ENCODE measurements at regions not wholly inside any gene's neighbourhood (a gene's known extent, or its start where the extent isn't known, plus 50 kb on each side); places are given as distances from the start of the nearest gene placed in this dataset.

- H3K4me3 Mint-ChIP-seq = no peak overlapping the region
- H3K27me3 Mint-ChIP-seq = no peaks in the 10 kb centered on the region
- CTCF ChIA-PET = interaction anchor here (0.6 to 1.8 kb wide), 5 partner anchors 15 to 418 kb away, joined by 3 to 6 read pairs (median 4); no protein-coding TSS in a partner anchor
- DNase-seq (no peak), ATAC-seq (ENCODE audit: low read depth) (no peak)
- TF ChIP-seq, protein P1, sequence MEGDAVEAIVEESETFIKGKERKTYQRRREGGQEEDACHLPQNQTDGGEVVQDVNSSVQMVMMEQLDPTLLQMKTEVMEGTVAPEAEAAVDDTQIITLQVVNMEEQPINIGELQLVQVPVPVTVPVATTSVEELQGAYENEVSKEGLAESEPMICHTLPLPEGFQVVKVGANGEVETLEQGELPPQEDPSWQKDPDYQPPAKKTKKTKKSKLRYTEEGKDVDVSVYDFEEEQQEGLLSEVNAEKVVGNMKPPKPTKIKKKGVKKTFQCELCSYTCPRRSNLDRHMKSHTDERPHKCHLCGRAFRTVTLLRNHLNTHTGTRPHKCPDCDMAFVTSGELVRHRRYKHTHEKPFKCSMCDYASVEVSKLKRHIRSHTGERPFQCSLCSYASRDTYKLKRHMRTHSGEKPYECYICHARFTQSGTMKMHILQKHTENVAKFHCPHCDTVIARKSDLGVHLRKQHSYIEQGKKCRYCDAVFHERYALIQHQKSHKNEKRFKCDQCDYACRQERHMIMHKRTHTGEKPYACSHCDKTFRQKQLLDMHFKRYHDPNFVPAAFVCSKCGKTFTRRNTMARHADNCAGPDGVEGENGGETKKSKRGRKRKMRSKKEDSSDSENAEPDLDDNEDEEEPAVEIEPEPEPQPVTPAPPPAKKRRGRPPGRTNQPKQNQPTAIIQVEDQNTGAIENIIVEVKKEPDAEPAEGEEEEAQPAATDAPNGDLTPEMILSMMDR (IDR thresholded peaks at IDR 0.05) = no peak
- POLR2A ChIA-PET = no interaction called here
- peaks cover 5% of the 10 kb centered on the region for H3K4me1 Mint-ChIP-seq
- no peaks in the 10 kb centered on the region for H3K36me3 Mint-ChIP-seq (ENCODE audit: low read depth)
- H3K9me3 Mint-ChIP-seq = no peaks in the 10 kb centered on the region
- intact Hi-C loops (cut with micrococcal nuclease) = no loop called here
- H3K27ac Mint-ChIP-seq = no peak overlapping the region
These were observed 395.8 kb upstream of the MARCKS start for GRCh38 chr6:113461153-113461932.

DNA sequence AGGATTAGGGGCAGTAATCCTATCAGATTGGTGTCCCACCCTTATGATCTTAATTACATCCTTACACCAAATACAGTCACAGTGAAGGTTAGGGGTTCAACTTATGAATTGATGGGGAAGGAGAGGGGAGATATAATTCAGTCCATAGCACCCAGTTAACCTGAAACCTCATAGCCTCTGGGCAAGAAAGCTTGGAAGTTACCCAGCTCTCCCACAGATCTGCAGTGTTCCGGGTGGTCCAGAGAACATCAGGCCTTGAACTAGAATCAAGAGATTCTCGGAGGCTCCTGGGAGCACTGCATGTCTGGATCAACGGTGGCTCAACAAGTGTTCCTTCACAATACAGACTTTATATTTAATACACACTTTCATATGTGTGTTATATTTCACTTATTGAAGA, 392.6 kb upstream of the MARCKS start:
- TF ChIP-seq, protein P1 (IDR thresholded peaks at IDR 0.05) = no peak
- CTCF ChIA-PET = no interaction called here
- Mint-ChIP-seq H3K4me3 (no peak overlapping the region), H3K27ac (no peak overlapping the region), H3K36me3 (ENCODE audit: low read depth) (no peaks in the 10 kb centered on the region), H3K27me3 (no peaks in the 10 kb centered on the region), H3K4me1 (peaks cover 5% of the 10 kb centered on the region), H3K9me3 (peaks cover 2% of the 10 kb centered on the region)
- POLR2A ChIA-PET = interaction anchor here (0.7 to 1.0 kb wide), 2 partner anchors 96 to 391 kb away, joined by 3 read pairs; no protein-coding TSS in a partner anchor
- intact Hi-C loops (cut with micrococcal nuclease) = no loop called here
- ATAC-seq (ENCODE audit: low read depth) (no peak), DNase-seq (no peak)

GRCh38 chr6:113464960-113465359, 392.2 kb upstream of the MARCKS start:
- H3K9me3 Mint-ChIP-seq = peaks cover 2% of the 10 kb centered on the region
- no peaks in the 10 kb centered on the region for H3K36me3 Mint-ChIP-seq (ENCODE audit: low read depth)
- no peak overlapping the region for H3K27ac Mint-ChIP-seq
- H3K4me3 Mint-ChIP-seq = no peak overlapping the region
- no peak for DNase-seq
- H3K27me3 Mint-ChIP-seq = no peaks in the 10 kb centered on the region
- intact Hi-C loops (cut with micrococcal nuclease) = no loop called here
- CTCF ChIA-PET = no interaction called here
- no peak for ATAC-seq (ENCODE audit: low read depth)
- peaks cover 5% of the 10 kb centered on the region for H3K4me1 Mint-ChIP-seq
- TF ChIP-seq, protein P1 (IDR thresholded peaks at IDR 0.05) = no peak
- POLR2A ChIA-PET = interaction anchor here (0.7 to 1.0 kb wide), 2 partner anchors 96 to 390 kb away, joined by 3 read pairs; no protein-coding TSS in a partner anchor

DNA sequence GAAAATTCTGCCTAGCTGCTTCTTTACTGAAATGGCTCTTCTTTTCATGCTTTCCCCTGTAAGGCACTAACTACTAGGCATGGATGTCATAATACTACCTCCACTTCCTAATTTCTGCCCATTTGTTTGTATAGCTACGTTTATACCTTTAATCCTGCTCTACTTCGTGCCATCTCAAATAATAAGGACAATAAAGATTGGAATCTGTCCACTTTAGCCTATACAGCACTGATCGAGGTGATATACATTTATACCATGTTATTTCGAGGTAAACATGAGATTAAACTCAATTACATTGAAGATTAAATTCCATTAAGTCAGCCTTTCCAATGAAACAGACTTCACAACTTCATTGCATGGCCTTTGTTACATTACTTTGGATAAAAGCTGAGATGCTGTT, 390.6 kb upstream of the MARCKS start:
- H3K9me3 Mint-ChIP-seq = peaks cover 2% of the 10 kb centered on the region
- no peaks in the 10 kb centered on the region for H3K27me3 Mint-ChIP-seq
- ATAC-seq (ENCODE audit: low read depth) (no peak), DNase-seq (no peak)
- H3K4me3 Mint-ChIP-seq = no peak overlapping the region
- H3K27ac Mint-ChIP-seq = no peak overlapping the region
- H3K4me1 Mint-ChIP-seq = peaks cover 5% of the 10 kb centered on the region
- intact Hi-C loops (cut with micrococcal nuclease) = loop anchor here (2.0 kb wide), 1 partner anchor 14 kb away; no protein-coding TSS in a partner anchor
- TF ChIP-seq, protein P1 (IDR thresholded peaks at IDR 0.05) = no peak
- CTCF ChIA-PET = no interaction called here
- POLR2A ChIA-PET = interaction anchor here (1.2 kb wide), 1 partner anchor 389 kb away, joined by 3 read pairs; no protein-coding TSS in a partner anchor
- H3K36me3 Mint-ChIP-seq (ENCODE audit: low read depth) = no peaks in the 10 kb centered on the region

DNA sequence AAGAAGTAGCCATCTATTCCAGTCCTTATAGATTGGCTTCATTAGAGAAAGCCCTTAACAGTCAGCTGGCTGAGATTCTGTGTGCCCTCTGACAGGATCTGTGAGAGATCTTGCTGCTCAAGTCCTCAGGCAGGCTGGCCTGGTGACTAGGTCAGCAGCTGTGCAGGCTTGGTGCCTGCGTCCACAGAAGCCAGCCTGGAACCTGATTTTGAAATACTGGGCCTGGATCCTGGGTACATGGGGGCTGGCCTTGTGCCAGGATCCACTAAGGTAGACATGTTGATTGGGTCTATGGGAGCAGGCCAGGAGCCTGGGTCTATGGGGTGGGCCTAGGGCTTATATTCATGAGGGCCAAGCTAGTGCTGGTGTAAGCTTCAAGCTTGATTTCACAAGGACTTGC, 381.8 kb upstream of the MARCKS start:
- H3K27me3 Mint-ChIP-seq = no peaks in the 10 kb centered on the region
- no peaks in the 10 kb centered on the region for H3K4me1 Mint-ChIP-seq
- H3K4me3 Mint-ChIP-seq = no peak overlapping the region
- no peak overlapping the region for H3K27ac Mint-ChIP-seq
- peaks cover 5% of the 10 kb centered on the region for H3K9me3 Mint-ChIP-seq
- TF ChIP-seq, protein P1 (IDR thresholded peaks at IDR 0.05) = no peak
- POLR2A ChIA-PET = no interaction called here
- intact Hi-C loops (cut with micrococcal nuclease) = no loop called here
- H3K36me3 Mint-ChIP-seq (ENCODE audit: low read depth) = no peaks in the 10 kb centered on the region
- CTCF ChIA-PET = no interaction called here
- no peak for DNase-seq
- ATAC-seq (ENCODE audit: low read depth) = no peak
